Activated CD8-positive, alpha-beta T cell treated with anti-CD3 and anti-CD28 coated beads for 36 hours (primary cell): ENCODE measurements at regions not wholly inside any gene's neighbourhood (a gene's known extent, or its start where the extent isn't known, plus 50 kb on each side); places are given as distances from the start of the nearest gene placed in this dataset.
A peak's percentile ranks its signal among the peaks of the same experiment; 100 is the strongest.
"Not testable (repeated sequence)": the region's sequence is repeated elsewhere in the genome, so short reads cannot be mapped to it uniquely, and the experiment has no call there.

ENCODE experiments used
- ATAC-seq: fragments of 200-7000 bp; cut with Tn5 transposase; one replicate; pipeline ENCODE4 v1.10.0; 2021; ENCODE audit warnings: mild to moderate bottlenecking, moderate library complexity
- CTCF ChIA-PET: fragments of 350-600 bp; sonication (Branson Sonifier 250); formaldehyde crosslinking; loops from one replicate; lab custom pipeline; 2021; ENCODE audit warnings: antibody characterized with exemption; lab: Charles Lee
- POLR2A ChIA-PET: fragments of 350-600 bp; sonication (Branson Sonifier 250); formaldehyde crosslinking; loops from one replicate; lab custom pipeline; 2021; ENCODE audit warnings: antibody characterized with exemption; lab: Charles Lee
- DNase-seq: peaks from one replicate; pipeline ENCODE4 v3.0.0-alpha.2; 2020
- H3K27ac Mint-ChIP-seq: one replicate; pipeline ENCODE4 v1.8.0; 2021; ENCODE audit warnings: mild to moderate bottlenecking, mixed read lengths
- H3K27me3 Mint-ChIP-seq: one replicate; pipeline ENCODE4 v1.8.0; 2021; ENCODE audit warnings: mixed read lengths
- H3K36me3 Mint-ChIP-seq: one replicate; pipeline ENCODE4 v1.8.0; 2021; ENCODE audit warnings: low read depth, mixed read lengths
- H3K4me1 Mint-ChIP-seq: one replicate; pipeline ENCODE4 v1.8.0; 2021; ENCODE audit warnings: low read depth, mixed read lengths
- H3K4me3 Mint-ChIP-seq: one replicate; pipeline ENCODE4 v1.8.0; 2021; ENCODE audit warnings: mild to moderate bottlenecking, moderate library complexity, mixed read lengths
- H3K9me3 Mint-ChIP-seq: one replicate; pipeline ENCODE4 v1.8.0; 2021; ENCODE audit warnings: mixed read lengths
- intact Hi-C: fragments of 100-400 bp; cut with micrococcal nuclease; formaldehyde crosslinking; loops from one replicate; pipeline ENCODE4 v1.10.0; 2022
- TF ChIP-seq, protein P1 (sequence below): fragments of 200-600 bp; IDR thresholded peaks from one replicate; pipeline ENCODE4 v1.8.0; 2022; ENCODE audit warnings: antibody characterized with exemption, mild to moderate bottlenecking

- Mint-ChIP-seq H3K9me3 (no peaks in the 10 kb centered on the region), H3K4me3 (no peak overlapping the region), H3K27me3 (peaks cover 17% of the 10 kb centered on the region), H3K27ac (no peak overlapping the region), H3K36me3 (no peaks in the 10 kb centered on the region), H3K4me1 (no peaks in the 10 kb centered on the region)
- DNase-seq = no peak
- intact Hi-C loops = loop anchor here (5.0 kb wide), 1 partner anchor 318 kb away; no protein-coding TSS in a partner anchor
- ChIA-PET POLR2A (no interaction called here), CTCF (interaction anchor here (1.2 to 2.9 kb wide), 4 partner anchors 11 to 317 kb away, joined by 4 to 48 read pairs (median 34); no protein-coding TSS in a partner anchor)
- TF ChIP-seq, protein P1, sequence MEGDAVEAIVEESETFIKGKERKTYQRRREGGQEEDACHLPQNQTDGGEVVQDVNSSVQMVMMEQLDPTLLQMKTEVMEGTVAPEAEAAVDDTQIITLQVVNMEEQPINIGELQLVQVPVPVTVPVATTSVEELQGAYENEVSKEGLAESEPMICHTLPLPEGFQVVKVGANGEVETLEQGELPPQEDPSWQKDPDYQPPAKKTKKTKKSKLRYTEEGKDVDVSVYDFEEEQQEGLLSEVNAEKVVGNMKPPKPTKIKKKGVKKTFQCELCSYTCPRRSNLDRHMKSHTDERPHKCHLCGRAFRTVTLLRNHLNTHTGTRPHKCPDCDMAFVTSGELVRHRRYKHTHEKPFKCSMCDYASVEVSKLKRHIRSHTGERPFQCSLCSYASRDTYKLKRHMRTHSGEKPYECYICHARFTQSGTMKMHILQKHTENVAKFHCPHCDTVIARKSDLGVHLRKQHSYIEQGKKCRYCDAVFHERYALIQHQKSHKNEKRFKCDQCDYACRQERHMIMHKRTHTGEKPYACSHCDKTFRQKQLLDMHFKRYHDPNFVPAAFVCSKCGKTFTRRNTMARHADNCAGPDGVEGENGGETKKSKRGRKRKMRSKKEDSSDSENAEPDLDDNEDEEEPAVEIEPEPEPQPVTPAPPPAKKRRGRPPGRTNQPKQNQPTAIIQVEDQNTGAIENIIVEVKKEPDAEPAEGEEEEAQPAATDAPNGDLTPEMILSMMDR = no peak
- ATAC-seq = no peak
Measured at GRCh38 chr19:34094960-34095359, 77.3 kb upstream of the LSM14A start.

GRCh38 chr19:34095411-34095810 is 76.9 kb upstream of the LSM14A start:
- H3K4me1 Mint-ChIP-seq, H3K9me3 Mint-ChIP-seq, intact Hi-C loops, DNase-seq, ATAC-seq, POLR2A ChIA-PET, H3K36me3 Mint-ChIP-seq, H3K4me3 Mint-ChIP-seq, H3K27ac Mint-ChIP-seq: not testable (repeated sequence)
- peaks cover 16% of the 10 kb centered on the region for H3K27me3 Mint-ChIP-seq
- CTCF ChIA-PET = interaction anchor here (0.9 to 2.9 kb wide), 12 partner anchors 8 to 323 kb away, joined by 3 to 48 read pairs (median 8); partner anchors contain the start of gene KCTD15

- POLR2A ChIA-PET = no interaction called here
- TF ChIP-seq, protein P1 = peak; percentile 57
- no peak for ATAC-seq
- Mint-ChIP-seq H3K4me1 (no peaks in the 10 kb centered on the region), H3K27me3 (peaks cover 11% of the 10 kb centered on the region), H3K27ac (no peak overlapping the region), H3K36me3 (no peaks in the 10 kb centered on the region), H3K9me3 (no peaks in the 10 kb centered on the region), H3K4me3 (no peak overlapping the region)
- no peak for DNase-seq
- intact Hi-C loops = no loop called here
- CTCF ChIA-PET = interaction anchor here (0.7 to 2.9 kb wide), 31 partner anchors 9 to 680 kb away, joined by 3 to 48 read pairs (median 5); partner anchors contain the start of gene KCTD15
Measured at GRCh38 chr19:34096020-34096915, 76.0 kb upstream of the LSM14A start.

GRCh38 chr19:34104096-34104495 is 68.2 kb upstream of the LSM14A start:
- no peaks in the 10 kb centered on the region for H3K9me3 Mint-ChIP-seq
- H3K27me3 Mint-ChIP-seq = peaks cover 6% of the 10 kb centered on the region
- ATAC-seq (no peak), DNase-seq (no peak)
- H3K27ac Mint-ChIP-seq = no peak overlapping the region
- POLR2A ChIA-PET = no interaction called here
- no peaks in the 10 kb centered on the region for H3K4me1 Mint-ChIP-seq
- TF ChIP-seq, protein P1 = no peak
- intact Hi-C loops = no loop called here
- H3K36me3 Mint-ChIP-seq = no peaks in the 10 kb centered on the region
- CTCF ChIA-PET = interaction anchor here (0.8 to 4.7 kb wide), 4 partner anchors 8 to 326 kb away, joined by 3 to 25 read pairs (median 6); no protein-coding TSS in a partner anchor
- H3K4me3 Mint-ChIP-seq = no peak overlapping the region

DNA sequence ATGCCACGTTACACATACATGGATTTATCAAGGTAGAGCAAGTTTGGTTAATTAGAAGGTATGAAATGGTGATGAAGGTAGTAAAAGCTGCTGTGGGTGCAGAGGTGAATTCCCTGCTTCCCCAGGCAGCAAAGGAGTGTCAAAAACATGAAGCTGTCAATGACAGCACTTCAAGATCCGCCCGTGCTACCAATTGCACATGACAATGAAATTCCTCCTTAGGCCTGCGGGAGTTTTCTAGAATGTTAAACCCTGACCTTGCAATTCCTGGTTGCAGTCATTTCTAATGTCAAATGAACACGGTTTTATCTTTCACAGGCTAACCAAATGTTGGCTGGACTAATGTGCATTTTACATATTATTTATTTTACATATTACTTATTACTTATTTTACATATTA is 67.7 kb upstream of the LSM14A start:
- no peak overlapping the region for H3K4me3 Mint-ChIP-seq
- CTCF ChIA-PET = interaction anchor here (0.8 to 4.7 kb wide), 6 partner anchors 8 to 327 kb away, joined by 3 to 25 read pairs (median 4); no protein-coding TSS in a partner anchor
- POLR2A ChIA-PET = no interaction called here
- intact Hi-C loops = no loop called here
- no peaks in the 10 kb centered on the region for H3K4me1 Mint-ChIP-seq
- H3K27ac Mint-ChIP-seq = no peak overlapping the region
- no peak for DNase-seq
- H3K9me3 Mint-ChIP-seq = no peaks in the 10 kb centered on the region
- TF ChIP-seq, protein P1 = no peak
- no peak for ATAC-seq
- no peaks in the 10 kb centered on the region for H3K36me3 Mint-ChIP-seq
- H3K27me3 Mint-ChIP-seq = peaks cover 4% of the 10 kb centered on the region
